HG02884 (cell line): ENCODE measurements at regions not wholly inside any gene's neighbourhood (a gene's known extent, or its start where the extent isn't known, plus 50 kb on each side); places are given as distances from the start of the nearest gene placed in this dataset.

ENCODE experiments used
- ATAC-seq: cut with Tn5 transposase; IDR thresholded peaks from one replicate; pipeline ENCODE4 v1.9.1; 2021; ENCODE audit warnings: mild to moderate bottlenecking, moderate library complexity; ENCODE audit not compliant: unreplicated experiment

GRCh38 chr16:88283596-88283995 is 99.2 kb upstream of the ZNF469 start:
- no peak for ATAC-seq

- no peak for ATAC-seq
These were observed 98.7 kb upstream of the ZNF469 start for GRCh38 chr16:88284101-88284500.

GRCh38 chr16:88284626-88285513 is 97.9 kb upstream of the ZNF469 start:
- ATAC-seq, result no peak

GRCh38 chr16:88285514-88285822 is 97.3 kb upstream of the ZNF469 start:
- ATAC-seq, result no peak

- no peak for ATAC-seq
These were observed 96.3 kb upstream of the ZNF469 start for GRCh38 chr16:88286301-88286923.

- ATAC-seq, result no peak
These were observed 95.5 kb upstream of the ZNF469 start for GRCh38 chr16:88287219-88287618.

GRCh38 chr16:88288303-88288702 is 94.5 kb upstream of the ZNF469 start:
- no peak for ATAC-seq

GRCh38 chr16:88289001-88289400 is 93.8 kb upstream of the ZNF469 start:
- ATAC-seq, result no peak

- ATAC-seq, result no peak
These were observed 93.2 kb upstream of the ZNF469 start for GRCh38 chr16:88289561-88289960.

- ATAC-seq, result no peak
These were observed 92.8 kb upstream of the ZNF469 start for GRCh38 chr16:88289968-88290401.

GRCh38 chr16:88290850-88291830 is 91.6 kb upstream of the ZNF469 start:
- no peak for ATAC-seq

- no peak for ATAC-seq
These were observed 90.5 kb upstream of the ZNF469 start for GRCh38 chr16:88292007-88292970.

- no peak for ATAC-seq
These were observed 89.7 kb upstream of the ZNF469 start for GRCh38 chr16:88293097-88293496.

GRCh38 chr16:88295671-88296436 is 86.9 kb upstream of the ZNF469 start:
- ATAC-seq, result no peak

- ATAC-seq, result no peak
These were observed 86.2 kb upstream of the ZNF469 start for GRCh38 chr16:88296437-88297177.

- no peak for ATAC-seq
These were observed 85.5 kb upstream of the ZNF469 start for GRCh38 chr16:88297178-88297720.

GRCh38 chr16:88298181-88298832 is 84.5 kb upstream of the ZNF469 start:
- no peak for ATAC-seq
